Tongue (tissue), 1 donor: ENCODE measurements at regions not wholly inside any gene's neighbourhood (a gene's known extent, or its start where the extent isn't known, plus 50 kb on each side); places are given as distances from the start of the nearest gene placed in this dataset.
"Not testable (repeated sequence)": the region's sequence is repeated elsewhere in the genome, so short reads cannot be mapped to it uniquely, and the experiment has no call there.

ENCODE experiments used
- DNase-seq: peaks from one replicate; pipeline ENCODE4 v3.0.0-alpha.2; 2015

DNA sequence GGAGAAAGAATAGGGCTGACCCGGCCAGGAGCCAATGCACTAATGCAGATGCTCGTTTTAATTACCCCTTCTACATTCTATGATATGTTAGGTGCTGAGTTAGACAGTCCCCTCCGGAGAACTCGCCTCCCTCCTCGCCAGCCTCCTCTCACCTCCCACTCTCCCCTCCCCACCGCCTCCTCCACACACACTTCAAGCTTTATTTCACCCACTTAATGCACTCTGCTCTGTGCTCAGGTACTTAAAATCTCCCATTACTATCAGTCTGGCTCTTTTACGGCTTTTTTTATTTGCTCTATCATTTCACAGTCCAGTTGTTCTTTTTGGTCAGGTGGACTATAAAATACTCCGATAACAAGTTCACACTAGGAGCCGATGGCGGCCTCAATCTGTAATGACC, 231.6 kb downstream of the TEX36 start:
- no peak for DNase-seq

DNA sequence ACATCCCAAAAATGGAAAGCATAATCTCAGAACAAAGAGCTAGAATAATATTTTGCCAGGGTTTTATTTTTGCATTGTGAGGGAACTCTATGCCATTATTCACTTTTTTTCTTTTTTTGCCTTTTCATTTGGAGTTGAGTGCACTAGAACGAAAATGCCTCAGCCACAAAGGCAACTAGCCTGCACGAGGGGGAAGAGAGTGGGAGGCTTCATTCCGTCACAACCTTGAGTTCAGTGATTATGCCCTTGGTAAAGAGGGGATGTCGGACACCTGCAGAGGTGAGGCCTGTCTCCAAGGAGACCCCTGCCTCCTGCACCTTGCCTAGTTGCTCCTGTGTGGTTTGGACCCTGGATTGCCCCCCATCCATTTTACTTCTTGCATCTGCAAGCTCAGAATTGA, 232.7 kb downstream of the TEX36 start:
- DNase-seq = no peak

DNA sequence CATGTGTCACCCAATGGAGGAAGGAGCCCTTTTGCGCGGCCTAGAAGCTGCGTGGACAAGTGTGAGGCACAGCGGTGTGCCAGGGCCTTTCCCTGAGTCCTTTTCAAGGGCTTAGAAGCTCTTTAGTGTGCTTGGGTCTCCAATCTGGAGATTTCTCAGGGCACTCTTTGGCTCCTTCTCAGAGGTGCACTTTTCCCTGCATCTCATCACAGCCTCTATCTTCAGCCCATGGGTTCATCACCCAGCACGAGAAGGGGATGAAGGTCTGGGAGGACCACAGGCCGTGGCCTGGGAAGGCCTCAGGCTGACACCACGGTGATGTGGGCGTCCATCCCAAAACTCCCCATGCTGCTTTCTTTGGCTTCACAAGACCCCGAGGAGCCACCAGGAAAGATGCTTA, 233.4 kb downstream of the TEX36 start:
- DNase-seq = no peak

DNA sequence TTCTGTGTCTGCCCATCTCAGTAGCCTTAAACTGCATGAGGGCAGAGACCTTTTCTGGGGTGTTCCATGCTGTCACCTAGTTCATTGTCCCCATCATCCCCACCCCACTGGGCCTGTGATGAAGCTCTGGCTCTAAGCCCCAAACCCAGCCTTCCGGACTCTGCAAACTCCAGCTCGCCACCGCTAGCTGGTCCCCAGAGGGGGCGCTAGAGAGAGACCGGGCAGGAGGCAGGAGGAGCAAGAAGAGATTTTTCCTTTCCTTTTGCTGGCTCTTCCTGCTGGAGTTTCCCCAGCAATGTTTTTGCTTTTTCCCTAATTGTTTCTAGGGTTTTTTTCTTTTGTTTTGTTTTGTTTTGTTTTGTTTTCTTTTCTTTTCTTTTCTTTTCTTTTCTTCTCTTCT, 234.4 kb downstream of the TEX36 start:
- DNase-seq = peak; percentile 11

DNA sequence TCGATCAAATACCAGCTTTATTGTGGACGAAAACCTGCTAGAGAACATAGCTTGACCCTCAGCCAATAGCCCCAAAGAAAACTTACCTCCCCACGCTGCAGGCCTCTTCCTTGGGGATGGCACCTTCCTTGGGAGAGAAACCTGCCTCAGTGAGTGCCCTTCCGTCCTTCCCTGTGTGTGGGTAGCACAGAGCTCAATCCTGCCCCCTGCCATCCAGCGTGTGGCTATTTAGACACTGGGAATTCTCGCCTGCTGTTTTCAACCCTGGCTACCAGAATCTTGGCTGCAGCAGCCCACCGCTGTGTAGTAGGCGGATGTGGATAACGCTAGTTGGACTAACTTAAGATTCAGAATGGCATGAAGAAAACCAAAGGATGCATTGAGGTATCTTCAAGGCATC, 238.2 kb downstream of the TEX36 start:
- no peak for DNase-seq

DNA sequence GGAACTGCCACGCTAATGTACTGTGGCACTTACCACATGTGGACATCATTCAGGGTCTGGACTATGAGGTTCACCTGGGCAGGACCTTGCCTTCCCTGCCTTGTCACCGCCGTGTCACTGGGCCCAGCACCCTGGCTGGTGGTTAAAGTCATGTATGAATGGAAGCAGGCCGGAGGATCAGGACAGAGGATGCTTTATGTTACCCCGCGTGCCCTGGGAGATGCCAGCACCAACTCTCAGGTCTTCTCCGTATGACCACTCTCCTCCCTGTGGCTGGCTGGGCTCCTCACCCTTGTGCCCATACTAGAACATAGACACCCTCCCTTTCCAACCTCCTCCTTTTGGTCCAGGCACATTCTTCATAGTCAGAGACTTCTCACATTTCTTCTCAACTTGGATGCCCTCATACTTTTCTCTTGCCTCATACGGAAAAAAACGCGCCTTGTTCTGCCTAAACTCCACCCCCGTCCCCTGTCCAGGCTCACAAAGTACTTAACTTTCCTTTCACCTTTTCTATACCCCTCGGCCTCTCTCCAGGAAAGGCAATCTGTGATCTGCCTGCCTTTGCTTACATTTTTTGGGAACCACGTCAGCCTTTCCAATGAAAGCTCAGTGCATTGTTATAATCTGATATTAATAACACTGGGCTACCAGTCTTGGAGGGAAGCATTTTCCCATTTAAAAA, 240.0 kb downstream of the TEX36 start:
- DNase-seq = no peak

DNA sequence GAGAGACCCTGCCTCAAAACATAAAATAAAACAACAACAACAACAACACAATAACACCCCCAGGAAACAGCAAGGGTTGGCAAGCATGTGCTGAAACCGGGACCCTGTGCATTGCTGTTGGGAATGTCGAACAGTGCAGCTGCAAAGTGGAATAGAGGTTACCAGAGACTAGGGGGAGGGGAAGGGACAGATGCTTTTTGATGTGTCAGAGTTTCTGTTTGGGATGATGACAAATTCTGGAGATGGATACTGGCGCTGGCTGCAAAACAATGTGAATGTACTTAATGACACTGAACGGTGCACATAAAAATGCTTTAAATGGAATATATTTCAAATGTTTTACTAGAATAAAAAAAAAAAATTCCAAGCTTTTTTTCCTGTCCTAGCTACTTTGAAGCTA, 241.8 kb downstream of the TEX36 start:
- peak; percentile 7 for DNase-seq

DNA sequence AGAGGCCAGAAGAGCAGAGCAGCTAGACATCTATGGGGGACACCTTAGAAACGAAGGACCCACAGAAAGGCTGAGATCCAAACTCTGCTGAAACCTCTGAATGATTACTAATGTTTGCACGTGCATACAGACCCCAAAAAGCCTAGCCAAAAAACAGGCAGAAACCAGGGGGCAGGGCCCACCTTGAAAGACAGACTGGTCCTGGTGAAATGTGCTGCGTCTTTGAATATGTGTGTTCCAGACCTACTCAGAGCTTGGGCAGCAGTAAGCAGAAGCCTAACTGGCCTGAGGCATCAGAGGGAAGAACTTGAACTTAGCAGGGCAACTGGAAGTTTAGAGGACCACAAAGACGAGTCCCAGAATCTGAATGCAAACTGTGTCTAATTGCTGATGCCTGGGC, 251.8 kb downstream of the TEX36 start:
- DNase-seq = no peak

DNA sequence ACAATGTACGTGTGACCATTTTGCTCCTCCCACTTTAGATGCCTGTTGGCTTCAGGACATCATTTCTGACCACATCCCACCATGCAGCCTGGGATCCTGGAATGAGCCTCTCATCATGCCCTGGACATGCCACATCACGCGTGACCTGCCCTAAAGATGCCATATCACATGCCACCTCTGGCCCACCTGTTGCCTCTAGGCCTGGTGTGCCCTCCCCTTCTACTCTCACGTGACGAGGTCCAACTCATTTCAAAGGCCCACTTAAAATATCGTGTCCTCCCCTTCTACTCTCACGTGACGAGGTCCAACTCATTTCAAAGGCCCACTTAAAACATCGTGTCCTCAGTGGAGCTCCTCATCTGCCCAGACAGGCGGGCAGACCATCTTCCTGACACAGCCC, 254.9 kb downstream of the TEX36 start:
- DNase-seq = no peak

DNA sequence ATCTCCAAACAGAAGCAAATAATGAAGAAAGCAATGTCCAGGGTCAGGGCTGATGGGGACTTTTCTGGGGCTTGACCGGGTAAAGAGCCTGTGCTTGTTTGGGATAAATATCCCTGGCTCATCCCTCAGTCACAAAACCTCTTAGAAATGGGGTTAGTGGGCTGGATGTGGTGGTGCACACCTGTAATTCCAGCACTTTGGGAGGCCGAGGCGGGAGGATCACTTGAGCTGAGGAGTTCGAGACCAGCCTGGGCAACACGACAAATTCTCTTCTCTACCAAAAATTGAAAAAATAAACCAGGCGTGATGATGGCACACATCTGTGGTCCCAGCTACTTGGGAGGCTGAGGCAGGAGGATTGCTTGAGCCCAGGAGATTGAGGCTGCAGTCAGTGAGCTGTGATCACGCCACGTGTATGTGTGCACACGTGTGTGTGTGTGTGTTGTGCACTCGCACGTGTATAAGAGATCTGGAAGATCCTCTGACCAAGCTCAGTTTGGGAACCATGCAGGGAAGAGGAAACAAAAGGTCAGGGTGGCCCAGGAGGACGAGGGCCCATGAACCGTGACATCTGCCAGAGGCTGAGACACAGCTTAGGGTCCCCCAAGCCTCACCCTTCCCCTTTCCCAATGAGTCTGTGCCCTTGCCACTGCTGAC, 258.6 kb downstream of the TEX36 start:
- no peak for DNase-seq

DNA sequence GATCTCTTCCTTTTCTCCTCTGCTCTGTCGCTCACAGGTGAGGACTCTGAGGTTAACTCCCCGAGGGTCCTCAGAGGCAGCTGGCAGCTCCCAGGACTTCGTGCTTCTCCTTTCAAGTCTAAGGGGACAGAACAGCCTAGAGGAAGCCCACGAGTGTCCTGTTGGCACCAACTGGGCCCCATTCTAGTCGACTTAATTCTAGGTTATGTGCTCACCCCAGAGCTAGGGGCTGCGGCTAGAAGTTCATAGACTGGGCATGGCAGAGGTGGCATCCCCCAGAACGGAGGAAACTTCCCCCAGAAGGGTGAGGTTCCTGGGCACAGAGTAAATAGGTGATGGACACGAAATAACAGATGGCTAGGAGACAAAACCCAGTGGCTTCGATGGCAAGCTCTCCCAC, 259.4 kb downstream of the TEX36 start:
- DNase-seq = no peak

DNA sequence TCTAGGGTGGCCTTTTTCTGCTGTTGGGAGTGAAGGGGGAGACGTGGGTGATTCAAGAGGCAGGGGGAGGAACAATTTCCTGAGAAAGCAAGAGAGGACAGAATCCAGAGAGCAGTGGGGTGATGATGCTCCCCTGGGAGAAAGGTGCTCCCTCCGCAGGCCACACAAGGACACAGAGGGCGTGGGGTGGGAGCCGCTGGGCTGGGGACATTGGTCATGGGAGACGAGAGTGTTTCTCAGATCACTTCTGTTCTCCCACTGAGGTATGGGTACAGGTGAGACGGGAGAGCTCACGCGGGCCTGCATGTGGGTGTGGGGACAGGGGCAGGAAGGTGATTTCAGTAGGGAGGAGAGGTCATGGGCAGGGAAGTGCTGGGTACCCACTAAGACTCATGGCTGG, 259.5 kb upstream of the CTBP2 start:
- no peak for DNase-seq

DNA sequence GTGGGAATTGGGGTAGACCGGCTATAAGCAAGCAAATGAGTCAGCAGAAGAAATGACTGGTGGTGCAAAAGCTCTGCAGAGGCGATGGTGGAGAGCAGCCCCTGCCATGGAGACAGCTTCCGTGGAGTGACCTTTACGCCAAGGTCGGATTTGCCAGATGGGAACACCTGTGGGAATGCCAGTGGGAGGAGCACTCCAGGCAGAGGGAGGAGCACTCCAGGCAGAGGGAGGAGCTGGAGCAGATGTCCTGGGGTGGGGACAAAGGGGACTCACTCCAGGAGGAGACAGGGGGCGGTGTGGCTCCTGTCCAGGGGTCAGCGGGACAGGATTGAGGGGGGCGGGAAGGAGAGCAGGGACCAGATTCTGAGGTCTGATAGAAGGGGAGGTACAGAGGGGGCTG, 258.8 kb upstream of the CTBP2 start:
- DNase-seq = no peak

DNA sequence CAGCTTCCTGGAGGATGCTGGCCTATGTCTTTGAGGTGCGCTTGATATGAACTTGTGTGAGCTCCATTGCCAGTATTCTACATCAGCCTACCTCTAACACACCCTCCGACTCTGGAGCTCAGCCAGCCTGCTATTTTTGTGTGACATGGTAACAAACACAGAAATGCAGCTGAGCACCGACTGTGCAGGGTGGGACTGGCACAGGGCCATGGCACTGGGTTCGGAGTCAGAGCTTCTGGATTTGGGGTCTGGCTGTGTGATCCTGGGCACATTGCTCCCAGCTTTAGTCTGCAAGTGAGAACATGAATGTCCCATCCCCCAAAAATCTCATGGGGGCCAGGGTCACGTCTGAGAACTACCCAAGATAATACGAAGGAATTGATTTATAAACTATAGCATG, 257.2 kb upstream of the CTBP2 start:
- DNase-seq = no peak

DNA sequence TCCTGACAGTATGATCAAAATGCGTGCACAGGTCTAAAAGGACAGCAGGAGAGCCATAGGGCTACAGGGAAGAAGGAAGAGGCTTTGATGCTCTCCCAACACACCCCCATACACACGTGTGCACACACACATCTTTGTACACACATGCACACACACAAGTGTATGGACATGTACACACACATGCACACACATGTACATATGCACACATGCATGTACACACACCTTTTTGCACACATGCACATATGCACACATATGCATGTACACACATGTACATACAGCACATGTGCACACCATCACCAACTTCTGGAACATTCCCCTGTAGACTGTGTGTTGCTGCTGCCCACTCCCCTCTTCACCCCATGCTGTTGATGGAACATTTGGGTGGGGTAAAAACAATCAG, 255.6 kb upstream of the CTBP2 start:
- no peak for DNase-seq

DNA sequence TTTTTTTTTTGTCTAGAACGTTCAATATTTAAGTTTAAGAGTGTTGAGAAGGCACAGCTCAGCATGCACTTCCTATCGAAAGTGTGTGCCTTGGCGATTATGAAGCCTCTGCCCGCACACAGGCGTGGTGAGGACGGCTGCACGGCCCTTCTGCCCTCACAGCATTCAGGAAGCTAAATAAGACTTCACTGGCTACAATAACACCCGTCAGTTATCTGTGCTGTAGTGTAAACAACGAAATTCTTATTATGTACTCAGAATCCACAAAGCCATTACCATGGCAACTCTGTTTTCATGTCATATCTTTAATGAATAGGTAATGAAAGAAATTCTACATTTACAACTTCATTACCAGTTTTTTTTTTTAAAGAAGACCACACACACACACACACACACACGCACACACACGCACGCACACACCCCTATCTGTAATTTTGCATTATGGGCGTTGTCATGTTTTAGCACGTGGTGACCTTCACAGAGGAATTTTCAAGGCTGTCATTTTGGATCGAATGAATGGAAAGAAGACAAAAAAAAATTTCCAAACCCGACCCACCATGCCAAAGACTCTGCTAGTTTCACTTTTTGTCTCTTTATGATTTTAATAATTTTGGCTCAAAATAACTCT, 254.8 kb upstream of the CTBP2 start:
- peak; percentile 19 for DNase-seq

DNA sequence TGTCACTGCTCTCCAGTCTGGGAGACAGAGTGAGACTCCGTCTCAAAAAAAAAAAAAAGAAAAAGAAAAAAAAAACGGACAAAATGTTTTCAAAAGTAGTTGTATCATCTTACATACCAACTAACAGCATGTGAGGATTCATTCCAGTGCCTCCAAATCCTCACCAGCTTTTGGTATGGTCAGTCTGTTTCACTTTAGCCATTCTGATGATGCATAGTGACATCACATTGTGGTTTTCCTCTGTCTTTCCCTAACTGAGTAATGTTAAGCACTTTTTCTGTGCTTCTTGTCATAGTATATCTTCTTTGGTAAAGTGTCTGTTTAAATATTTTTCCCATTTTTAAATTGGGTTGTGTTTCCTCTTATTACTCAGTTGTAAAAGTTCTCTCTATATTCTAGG, 251.4 kb upstream of the CTBP2 start:
- DNase-seq = no peak

DNA sequence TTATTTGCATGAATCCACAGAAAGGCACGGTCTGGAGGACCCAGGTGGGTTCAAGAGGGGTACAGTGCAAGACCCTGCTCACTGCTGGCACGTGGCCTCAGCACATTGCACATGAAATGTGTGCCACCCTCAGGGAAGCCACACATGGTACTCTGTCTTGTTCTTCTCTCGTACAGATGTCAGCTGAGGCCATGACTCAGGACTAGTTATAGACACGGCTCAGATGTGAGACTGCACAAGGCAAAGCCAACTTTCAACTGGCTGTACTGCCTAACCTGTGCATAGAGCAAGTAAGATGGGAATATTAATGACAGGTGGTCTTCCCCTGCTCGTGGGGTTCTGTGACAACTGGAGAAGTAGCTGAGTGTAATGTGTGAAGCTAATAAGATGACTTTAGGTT, 249.4 kb upstream of the CTBP2 start:
- DNase-seq = no peak

DNA sequence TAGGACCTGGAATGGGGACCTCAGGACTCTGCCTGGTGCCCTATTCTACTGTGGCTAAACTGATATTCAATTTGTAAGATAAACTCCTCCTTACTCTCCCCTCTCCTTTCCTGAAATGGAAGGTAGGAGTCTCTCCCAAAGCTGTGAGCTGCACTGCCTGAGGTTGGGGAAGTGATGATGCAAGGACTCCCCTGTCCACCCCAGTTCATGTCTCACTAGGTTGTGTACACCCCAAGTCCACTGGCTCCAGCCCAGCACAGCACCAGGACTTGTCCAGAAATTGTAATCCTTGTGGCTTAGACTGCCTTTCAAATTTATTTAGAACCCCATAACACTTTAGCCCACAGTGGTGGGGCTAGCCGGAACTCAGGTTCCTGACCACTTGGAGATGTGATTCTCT, 247.2 kb upstream of the CTBP2 start:
- no peak for DNase-seq

DNA sequence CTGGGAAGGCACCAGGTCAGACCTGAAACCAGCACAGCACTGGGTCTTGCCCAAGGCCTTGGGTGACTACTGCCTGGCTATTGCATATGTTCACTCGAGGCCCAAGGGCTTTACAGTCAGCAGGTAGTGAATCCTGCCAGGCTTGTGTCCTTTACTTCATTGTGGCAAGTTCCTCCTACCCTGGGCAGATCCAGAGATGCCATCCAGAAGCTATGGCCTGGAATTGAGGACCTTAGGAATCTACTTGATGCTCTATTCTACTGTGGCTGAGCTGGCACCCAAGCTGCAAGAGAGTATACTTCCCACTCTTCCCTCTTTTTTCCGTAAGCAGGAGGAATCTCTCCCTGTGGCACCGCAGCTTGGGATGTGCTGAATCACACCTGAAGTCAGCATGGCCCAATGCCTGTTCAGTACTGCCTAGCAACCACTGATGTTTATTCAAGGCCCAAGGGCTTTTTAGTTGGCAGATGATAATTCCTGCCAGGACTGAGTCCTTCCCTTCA, 246.7 kb upstream of the CTBP2 start:
- no peak for DNase-seq

DNA sequence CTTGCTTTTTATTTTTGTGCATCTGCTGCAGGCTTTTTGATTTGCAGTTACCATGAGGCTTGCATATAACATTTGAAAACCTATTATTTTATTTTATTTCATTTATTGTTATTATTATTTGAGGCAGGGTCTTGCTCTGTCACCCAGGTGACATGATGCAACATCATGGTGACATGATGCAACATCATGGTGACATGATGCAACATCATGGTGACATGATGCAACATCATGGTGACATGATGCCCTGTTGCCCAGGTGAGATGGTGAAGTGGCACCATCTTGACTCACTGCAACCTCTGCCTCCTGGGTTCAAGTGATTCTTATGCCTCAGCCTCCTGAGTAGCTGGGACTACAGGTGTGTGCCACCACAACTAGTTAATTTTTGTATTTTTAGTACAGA, 244.5 kb upstream of the CTBP2 start:
- not testable (repeated sequence) for DNase-seq

DNA sequence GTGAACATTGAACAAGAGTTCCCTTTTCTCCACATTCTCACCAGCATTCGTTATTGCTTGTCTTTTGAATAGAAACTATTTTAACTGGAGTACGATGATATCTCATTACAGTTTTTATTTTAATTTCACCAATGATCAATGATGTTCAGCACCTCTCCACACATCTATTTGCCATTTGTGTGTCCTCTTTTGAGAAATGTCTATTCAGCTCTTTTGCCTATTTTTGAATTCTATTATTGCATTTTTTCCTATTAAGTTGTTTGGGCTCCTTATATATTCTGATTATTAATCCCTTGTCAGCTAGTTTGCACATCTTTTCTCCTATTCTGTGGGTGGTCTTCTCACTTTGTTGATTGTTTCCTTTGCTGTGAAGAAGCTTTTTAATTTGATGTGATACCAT, 241.1 kb upstream of the CTBP2 start:
- DNase-seq = no peak

DNA sequence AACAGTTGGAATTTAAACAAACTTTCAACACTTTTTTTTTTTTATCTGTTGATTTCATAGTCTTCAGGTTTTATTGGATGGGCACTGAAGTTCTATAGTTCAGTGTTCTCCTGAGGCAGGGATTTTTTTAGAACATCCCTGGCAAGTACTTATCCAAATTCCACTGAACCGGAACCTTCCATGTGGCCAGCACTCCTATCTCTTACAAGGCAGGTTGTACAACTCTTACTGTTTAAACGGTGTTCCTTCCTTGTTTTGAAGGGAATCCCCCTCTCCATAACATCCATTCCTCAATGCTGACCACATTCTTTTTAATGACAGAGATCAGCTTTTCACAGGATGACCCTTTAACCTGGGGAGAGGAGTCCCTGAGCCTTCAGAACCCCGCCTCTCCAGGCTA, 238.9 kb upstream of the CTBP2 start:
- DNase-seq = no peak

DNA sequence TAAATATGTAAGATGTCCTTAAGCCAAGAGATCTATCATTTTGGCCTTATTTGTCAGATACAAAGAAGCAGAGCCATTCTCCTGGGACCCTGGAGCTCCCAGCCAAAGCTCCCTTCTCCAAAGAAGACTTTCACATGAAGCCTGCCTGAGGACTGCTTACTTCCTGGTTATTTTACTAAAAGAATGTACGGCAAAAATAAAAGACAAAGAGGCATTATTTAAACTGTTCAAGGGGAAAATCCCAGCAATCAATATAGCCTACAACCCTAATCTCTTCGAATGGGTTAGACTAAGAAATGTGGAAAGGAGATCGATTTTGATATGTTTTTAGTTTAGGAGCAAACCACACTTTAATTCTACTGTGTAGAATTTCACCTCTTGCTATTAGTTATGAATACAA, 237.9 kb upstream of the CTBP2 start:
- DNase-seq = no peak
